ENCODE measurements at regions not wholly inside any gene's neighbourhood (a gene's known extent, or its start where the extent isn't known, plus 50 kb on each side); places are given as distances from the start of the nearest gene placed in this dataset.

GRCh38 chr4:136831553-136831952 lies 700.7 kb downstream of the PCDH18 start:
- H3K4me3 Mint-ChIP-seq = no peak overlapping the region
- H3K27ac Mint-ChIP-seq = no peak overlapping the region
- no peak for DNase-seq
- no peaks in the 10 kb centered on the region for H3K9me3 Mint-ChIP-seq
- no peaks in the 10 kb centered on the region for H3K36me3 Mint-ChIP-seq (ENCODE audit: low read depth)
- H3K27me3 Mint-ChIP-seq (ENCODE audit: low read depth, poor library complexity) = no peaks in the 10 kb centered on the region
- TF ChIP-seq, protein P1, sequence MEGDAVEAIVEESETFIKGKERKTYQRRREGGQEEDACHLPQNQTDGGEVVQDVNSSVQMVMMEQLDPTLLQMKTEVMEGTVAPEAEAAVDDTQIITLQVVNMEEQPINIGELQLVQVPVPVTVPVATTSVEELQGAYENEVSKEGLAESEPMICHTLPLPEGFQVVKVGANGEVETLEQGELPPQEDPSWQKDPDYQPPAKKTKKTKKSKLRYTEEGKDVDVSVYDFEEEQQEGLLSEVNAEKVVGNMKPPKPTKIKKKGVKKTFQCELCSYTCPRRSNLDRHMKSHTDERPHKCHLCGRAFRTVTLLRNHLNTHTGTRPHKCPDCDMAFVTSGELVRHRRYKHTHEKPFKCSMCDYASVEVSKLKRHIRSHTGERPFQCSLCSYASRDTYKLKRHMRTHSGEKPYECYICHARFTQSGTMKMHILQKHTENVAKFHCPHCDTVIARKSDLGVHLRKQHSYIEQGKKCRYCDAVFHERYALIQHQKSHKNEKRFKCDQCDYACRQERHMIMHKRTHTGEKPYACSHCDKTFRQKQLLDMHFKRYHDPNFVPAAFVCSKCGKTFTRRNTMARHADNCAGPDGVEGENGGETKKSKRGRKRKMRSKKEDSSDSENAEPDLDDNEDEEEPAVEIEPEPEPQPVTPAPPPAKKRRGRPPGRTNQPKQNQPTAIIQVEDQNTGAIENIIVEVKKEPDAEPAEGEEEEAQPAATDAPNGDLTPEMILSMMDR (IDR thresholded peaks at IDR 0.05) = no peak
- no peaks in the 10 kb centered on the region for H3K4me1 Mint-ChIP-seq

GRCh38 chr4:136829280-136829679 lies 703.0 kb downstream of the PCDH18 start:
- Mint-ChIP-seq H3K27me3 (ENCODE audit: low read depth, poor library complexity) (no peaks in the 10 kb centered on the region), H3K36me3 (ENCODE audit: low read depth) (no peaks in the 10 kb centered on the region), H3K27ac (no peak overlapping the region), H3K9me3 (no peaks in the 10 kb centered on the region), H3K4me3 (no peak overlapping the region), H3K4me1 (no peaks in the 10 kb centered on the region)
- DNase-seq = no peak
- TF ChIP-seq, protein P1 (IDR thresholded peaks at IDR 0.05) = no peak

DNA sequence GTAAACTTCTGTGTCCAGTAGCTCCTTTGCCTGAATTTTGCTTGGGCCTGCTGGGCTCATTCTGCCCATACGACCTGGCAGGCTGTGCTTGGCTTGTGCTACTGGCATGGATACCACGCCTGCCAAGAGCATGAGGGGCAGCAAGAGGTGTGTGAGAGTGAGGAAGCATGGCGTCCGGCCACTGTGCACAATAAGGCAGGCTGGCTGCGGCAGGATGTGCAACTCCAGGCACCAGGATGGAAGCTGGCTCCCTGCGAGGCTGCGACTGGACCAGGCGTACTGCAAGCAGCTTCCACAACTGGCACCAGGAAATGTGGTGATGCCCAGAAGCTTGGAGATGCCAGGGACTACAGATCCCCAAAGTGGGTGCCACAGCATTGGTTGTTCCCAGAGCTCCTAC lies 709.3 kb downstream of the PCDH18 start:
- Mint-ChIP-seq H3K4me1 (no peaks in the 10 kb centered on the region), H3K4me3 (no peak overlapping the region), H3K9me3 (no peaks in the 10 kb centered on the region), H3K27me3 (ENCODE audit: low read depth, poor library complexity) (no peaks in the 10 kb centered on the region), H3K36me3 (ENCODE audit: low read depth) (no peaks in the 10 kb centered on the region), H3K27ac (no peak overlapping the region)
- TF ChIP-seq, protein P1 (IDR thresholded peaks at IDR 0.05) = no peak
- DNase-seq = no peak

DNA sequence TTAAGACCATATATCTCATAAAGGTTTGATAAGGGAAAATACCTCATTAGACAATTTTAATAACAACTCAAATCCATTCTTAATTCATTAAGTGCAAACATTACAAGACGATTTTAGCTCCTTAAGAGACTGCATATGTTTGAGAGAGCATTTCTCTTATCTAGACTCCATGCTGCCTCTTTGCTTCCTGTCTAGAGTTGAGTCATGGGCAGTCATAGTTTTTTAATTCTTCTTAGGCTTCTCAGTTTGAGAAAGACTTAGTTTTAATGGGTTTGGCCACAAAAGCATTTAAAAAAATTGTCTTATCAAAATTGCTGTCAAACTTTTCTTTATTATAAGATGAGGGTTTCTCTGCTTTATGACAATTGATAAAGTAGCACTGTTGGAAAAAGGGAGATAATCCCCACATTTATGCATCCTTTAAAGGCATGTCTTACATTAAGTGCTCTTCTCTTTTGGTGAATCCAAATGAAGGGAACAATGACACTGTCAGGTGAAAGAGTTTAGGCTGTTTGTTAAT lies 713.4 kb downstream of the PCDH18 start:
- Mint-ChIP-seq H3K27ac (no peak overlapping the region), H3K27me3 (ENCODE audit: low read depth, poor library complexity) (no peaks in the 10 kb centered on the region), H3K36me3 (ENCODE audit: low read depth) (no peaks in the 10 kb centered on the region), H3K4me1 (no peaks in the 10 kb centered on the region), H3K9me3 (no peaks in the 10 kb centered on the region), H3K4me3 (no peak overlapping the region)
- TF ChIP-seq, protein P1 (IDR thresholded peaks at IDR 0.05) = no peak
- no peak for DNase-seq

GRCh38 chr4:136812100-136812880 lies 720.0 kb downstream of the PCDH18 start:
- Mint-ChIP-seq H3K4me1 (no peaks in the 10 kb centered on the region), H3K36me3 (ENCODE audit: low read depth) (no peaks in the 10 kb centered on the region), H3K27me3 (ENCODE audit: low read depth, poor library complexity) (peaks cover 2% of the 10 kb centered on the region), H3K27ac (no peak overlapping the region), H3K9me3 (peaks cover 4% of the 10 kb centered on the region), H3K4me3 (no peak overlapping the region)
- TF ChIP-seq, protein P1 (IDR thresholded peaks at IDR 0.05) = no peak
- DNase-seq = no peak

All from nephron progenitor cell (in vitro differentiated cells).